A549 (cell line): ENCODE measurements at regions not wholly inside any gene's neighbourhood (a gene's known extent, or its start where the extent isn't known, plus 50 kb on each side); places are given as distances from the start of the nearest gene placed in this dataset.

ENCODE experiments used
- ATAC-seq, 2 experiments: fragments of 200-7000 bp in 1 of 2; fragments of >200 bp in 1 of 2; cut with Nextera tagmentation in 1 of 2; cut with Tn5 transposase in 1 of 2; 3 replicates each; pipeline versions ENCODE4 v1.8.0 to v1.9.1; 2018 to 2020; ENCODE audit warnings: mild to moderate bottlenecking in 1 of 2, moderate library complexity in 1 of 2
- CTCF ChIA-PET: fragments of 300-600 bp; sonication (Branson Sonifier 250); formaldehyde crosslinking; extraction: SDS; loops from one replicate; lab custom pipeline; 2021; ENCODE audit warnings: antibody characterized with exemption, inconsistent platforms; lab: Yijun Ruan, JAX
- POLR2A ChIA-PET: fragments of 350-600 bp; formaldehyde crosslinking; extraction: SDS; loops from one replicate; lab custom pipeline; 2021; ENCODE audit warnings: antibody characterized with exemption, inconsistent platforms; lab: Yijun Ruan, JAX
- DNase-seq, 2 experiments: peaks; one replicate each; pipeline versions ENCODE4 v3.0.0 to v3.0.0-alpha.2; 2011 to 2016; ENCODE audit warnings: low read depth in 1 of 2, low spot score in 1 of 2
- FAIRE-seq: peaks from 2 replicates; lab custom pipeline; 2011; peaks lifted over from hg19 to GRCh38; lab: Jason Lieb, UNC
- H3K27ac ChIP-seq, 2 experiments: fragments of >200 bp; sonication (Bioruptor Twin); formaldehyde crosslinking; 3 replicates each; pipeline ENCODE4 v1.5.1; 2016 to 2017
- H3K4me1 ChIP-seq: fragments of >200 bp; sonication (Bioruptor Twin); formaldehyde crosslinking; 3 replicates; pipeline ENCODE4 v1.6.1; 2016
- H3K4me2 ChIP-seq: fragments of >200 bp; sonication (Bioruptor Twin); formaldehyde crosslinking; 3 replicates; pipeline ENCODE4 v1.6.1; 2016
- H3K4me3 ChIP-seq: fragments of >200 bp; sonication (Bioruptor Twin); formaldehyde crosslinking; 3 replicates; pipeline ENCODE4 v1.5.1; 2016
- H3K9me3 ChIP-seq: fragments of >200 bp; sonication (Bioruptor Twin); formaldehyde crosslinking; 3 replicates; pipeline ENCODE4 v1.6.1; 2016
- BCL3 ChIP-seq: fragments of >200 bp; sonication (Bioruptor Twin); formaldehyde crosslinking; IDR thresholded peaks from 3 replicates; pipeline ENCODE4 v1.6.1; 2016
- CBX2 ChIP-seq: fragments of 200-600 bp; sonication (generic); IDR thresholded peaks from 2 replicates; pipeline ENCODE4 v1.6.1; 2016; ENCODE audit warnings: low read depth, mild to moderate bottlenecking, borderline replicate concordance
- CEBPB ChIP-seq, 2 experiments: fragments of >200 bp in 1 of 2; sonication (Bioruptor Twin) in 1 of 2; formaldehyde crosslinking in 1 of 2; IDR thresholded peaks; 2 replicates each; pipeline ENCODE4 v1.6.1; 2012 to 2016
- CHD4 ChIP-seq: fragments of 200-600 bp; sonication (generic); IDR thresholded peaks from 2 replicates; pipeline ENCODE4 v1.6.1; 2016; ENCODE audit warnings: antibody characterized with exemption, mild to moderate bottlenecking, borderline replicate concordance
- E2F6 ChIP-seq: IDR thresholded peaks from 2 replicates; pipeline ENCODE4 v1.6.1; 2012; ENCODE audit warnings: low read depth, borderline replicate concordance
- EHF ChIP-seq: fragments of 250-450 bp; sonication (Bioruptor Pico); IDR thresholded peaks from 2 replicates; pipeline ENCODE4 v1.5.0; 2020; ENCODE audit warnings: mild to moderate bottlenecking
- EHMT2 ChIP-seq: fragments of 200-600 bp; sonication (generic); IDR thresholded peaks from 2 replicates; pipeline ENCODE4 v1.6.1; 2016; ENCODE audit warnings: antibody characterized with exemption, low read depth, mild to moderate bottlenecking, moderate library complexity
- EP300 ChIP-seq, 2 experiments: fragments of >200 bp; sonication (Bioruptor Twin); formaldehyde crosslinking; IDR thresholded peaks; 2 replicates in 1 of 2; 3 replicates in 1 of 2; pipeline ENCODE4 v1.6.1; 2016 to 2017
- FOSB ChIP-seq: fragments of 250-450 bp; sonication (Bioruptor Pico); IDR thresholded peaks from 2 replicates; pipeline ENCODE4 v1.5.0; 2020; ENCODE audit warnings: mild to moderate bottlenecking, moderate library complexity
- FOXS1 ChIP-seq: fragments of 250-450 bp; sonication (Bioruptor Pico); IDR thresholded peaks from 2 replicates; pipeline ENCODE4 v1.5.0; 2020; ENCODE audit warnings: mild to moderate bottlenecking, moderate library complexity
- GATA3 ChIP-seq: IDR thresholded peaks from 2 replicates; pipeline ENCODE4 v1.6.1; 2012; ENCODE audit warnings: borderline replicate concordance
- HEYL ChIP-seq: fragments of 250-450 bp; sonication (Bioruptor Pico); IDR thresholded peaks from 2 replicates; pipeline ENCODE4 v1.8.0; 2021; ENCODE audit warnings: mild to moderate bottlenecking, moderate library complexity
- HOXA7 ChIP-seq: fragments of 250-450 bp; sonication (Bioruptor Pico); IDR thresholded peaks from 2 replicates; pipeline ENCODE4 v1.5.0; 2020; ENCODE audit warnings: mild to moderate bottlenecking, moderate library complexity
- HOXB13 ChIP-seq: fragments of 250-450 bp; sonication (Bioruptor Pico); IDR thresholded peaks from 2 replicates; pipeline ENCODE4 v1.5.0; 2020; ENCODE audit warnings: low read depth, mild to moderate bottlenecking, moderate library complexity
- HOXB5 ChIP-seq: fragments of 250-450 bp; sonication (Bioruptor Pico); IDR thresholded peaks from 2 replicates; pipeline ENCODE4 v1.5.0; 2020; ENCODE audit warnings: mild to moderate bottlenecking, moderate library complexity
- JUN ChIP-seq, 2 experiments: fragments of >200 bp; sonication (Bioruptor Twin); formaldehyde crosslinking; IDR thresholded peaks; 2 replicates in 1 of 2; 3 replicates in 1 of 2; pipeline ENCODE4 v1.6.1; 2016 to 2017
- KDM5A ChIP-seq: fragments of 200-600 bp; sonication (generic); IDR thresholded peaks from 2 replicates; pipeline ENCODE4 v1.6.1; 2016; ENCODE audit warnings: antibody characterized with exemption, mild to moderate bottlenecking
- MAFK ChIP-seq: fragments of 450-650 bp; IDR thresholded peaks from 2 replicates; pipeline ENCODE4 v1.6.1; 2014; ENCODE audit not compliant: partially characterized antibody
- NR3C1 ChIP-seq: fragments of >200 bp; sonication (Bioruptor Twin); formaldehyde crosslinking; IDR thresholded peaks from 3 replicates; pipeline ENCODE4 v1.6.1; 2017
- PBX3 ChIP-seq: IDR thresholded peaks from 2 replicates; pipeline ENCODE4 v1.6.1; 2012
- POLR2AphosphoS2 ChIP-seq: conservative IDR thresholded peaks from 2 replicates; pipeline ENCODE4 v1.6.1; 2012; ENCODE audit warnings: low read length, improper control_type of control experiment, inconsistent platforms
- RAD21 ChIP-seq, 2 experiments: fragments of >200 bp in 1 of 2; sonication (Bioruptor Twin) in 1 of 2; formaldehyde crosslinking in 1 of 2; IDR thresholded peaks in 1 of 2; conservative IDR thresholded peaks in 1 of 2; 2 replicates in 1 of 2; 3 replicates in 1 of 2; pipeline ENCODE4 v1.6.1; 2012 to 2018; ENCODE audit warnings: inconsistent platforms in 1 of 2
- RARB ChIP-seq: fragments of 250-450 bp; sonication (Bioruptor Pico); IDR thresholded peaks from 2 replicates; pipeline ENCODE4 v1.8.0; 2021; ENCODE audit warnings: mild to moderate bottlenecking, moderate library complexity
- RCOR1 ChIP-seq: fragments of 150-350 bp; IDR thresholded peaks from 2 replicates; pipeline ENCODE4 v1.6.1; 2014; ENCODE audit warnings: antibody characterized with exemption, low read length, low read depth
- RFX5 ChIP-seq: fragments of 450-650 bp; IDR thresholded peaks from 2 replicates; pipeline ENCODE4 v1.7.1; 2014; ENCODE audit warnings: antibody characterized with exemption, mild to moderate bottlenecking, moderate library complexity
- TFCP2L1 ChIP-seq: fragments of 250-450 bp; sonication (Bioruptor Pico); IDR thresholded peaks from 2 replicates; pipeline ENCODE4 v1.5.0; 2021; ENCODE audit warnings: mild to moderate bottlenecking
- ZC3H11A ChIP-seq: fragments of 450-650 bp; IDR thresholded peaks from 2 replicates; pipeline ENCODE4 v1.6.1; 2014; ENCODE audit warnings: antibody characterized with exemption, mild to moderate bottlenecking
- ZFP36 ChIP-seq: fragments of 450-650 bp; IDR thresholded peaks from 2 replicates; pipeline ENCODE4 v1.6.1; 2014; ENCODE audit warnings: borderline replicate concordance; ENCODE audit not compliant: partially characterized antibody
- ZSCAN20 ChIP-seq: fragments of 250-450 bp; sonication (Bioruptor Pico); IDR thresholded peaks from 2 replicates; pipeline ENCODE4 v1.8.0; 2022; ENCODE audit warnings: mild to moderate bottlenecking, moderate library complexity
- WGBS: methylation state at CpG from one replicate; pipeline ENCODE4 v1.1.6; 2017; ENCODE audit errors: missing lambda C conversion rate; 5-methylcytosine and 5-hydroxymethylcytosine counted together

GRCh38 chr4:128697323-128697722, 112.2 kb upstream of the JADE1 start:
- TF ChIP-seq EP300 (IDR thresholded peaks at IDR 0.05) (no peak), FOXS1 (CRISPR knock-in tag) (no peak), HEYL (CRISPR knock-in tag) (no peak), CHD4 (no peak), GATA3 (no peak), EHMT2 (no peak), CEBPB (IDR thresholded peaks at IDR 0.05) (no peak), KDM5A (no peak), HOXA7 (CRISPR knock-in tag) (no peak), BCL3 (no peak), RARB (CRISPR knock-in tag) (no peak), RCOR1 (no peak)
- FAIRE-seq: no peak
- ChIA-PET CTCF (no interaction called here), POLR2A (no interaction called here)
- H3K27ac ChIP-seq: no peak overlapping the region
- no peak for ATAC-seq
- H3K4me3 ChIP-seq: no peak overlapping the region
- 89% methylated on average over 5 of the region's 5 CpGs for WGBS
- no peaks in the 10 kb centered on the region for H3K9me3 ChIP-seq
- DNase-seq: no peak
- no peak overlapping the region for H3K4me2 ChIP-seq
- H3K4me1 ChIP-seq: no peaks in the 10 kb centered on the region

- ATAC-seq: no peak
- no peak for DNase-seq
- Histone ChIP-seq H3K27ac (no peak overlapping the region), H3K9me3 (0 out of 3 replicates have a peak, but pooled peaks cover 9% of the 10 kb centered on the region), H3K4me3 (no peak overlapping the region), H3K4me2 (no peak overlapping the region)
- POLR2A ChIA-PET: no interaction called here
- FAIRE-seq: no peak
- CTCF ChIA-PET: no interaction called here
- no peak for TF ChIP-seq FOSB
- TF ChIP-seq PBX3: no peak
- TF ChIP-seq HOXB5 (CRISPR knock-in tag): no peak
- no peak for TF ChIP-seq CBX2
- TF ChIP-seq JUN (IDR thresholded peaks at IDR 0.05): no peak
- TF ChIP-seq TFCP2L1 (CRISPR knock-in tag): no peak
- no peak for TF ChIP-seq HOXB13
- no peak for TF ChIP-seq NR3C1
- TF ChIP-seq FOXS1 (CRISPR knock-in tag): no peak
- TF ChIP-seq POLR2AphosphoS2: no peak
- no peak for TF ChIP-seq ZSCAN20
- no peak for TF ChIP-seq ZC3H11A
- no peak for TF ChIP-seq MAFK
- TF ChIP-seq HOXA7 (CRISPR knock-in tag): no peak
- TF ChIP-seq HEYL (CRISPR knock-in tag): no peak
- TF ChIP-seq, all 56 proteins: peak for 0
- 78% methylated on average over 3 of the region's 3 CpGs for WGBS
- H3K4me1 ChIP-seq: peaks cover 10% of the 10 kb centered on the region
These were observed 119.5 kb upstream of the JADE1 start for GRCh38 chr4:128690011-128690410.

- FAIRE-seq: no peak
- ChIA-PET CTCF (no interaction called here), POLR2A (no interaction called here)
- WGBS: 85% methylated on average over 3 of the region's 3 CpGs
- no peak for ATAC-seq
- Histone ChIP-seq H3K4me2 (no peak overlapping the region), H3K4me3 (no peak overlapping the region)
- TF ChIP-seq ZFP36: no peak
- no peak for TF ChIP-seq EHF (CRISPR knock-in tag)
- no peak for TF ChIP-seq E2F6
- no peak for TF ChIP-seq HOXB13
- TF ChIP-seq BCL3: no peak
- no peak for TF ChIP-seq RFX5
- TF ChIP-seq EP300 (IDR thresholded peaks at IDR 0.05): no peak
- TF ChIP-seq RAD21 (conservative IDR thresholded peaks at IDR 0.05 in 1 of 2, IDR thresholded peaks at IDR 0.05 in 1 of 2): no peak
- no peak for TF ChIP-seq JUN (IDR thresholded peaks at IDR 0.05)
- no peak for TF ChIP-seq FOXS1 (CRISPR knock-in tag)
- no peak for TF ChIP-seq POLR2AphosphoS2
- no peak for TF ChIP-seq CBX2
- TF ChIP-seq, all 56 proteins: peak for 0
- peaks cover 10% of the 10 kb centered on the region for H3K4me1 ChIP-seq
- DNase-seq: no peak
- 0 out of 3 replicates have a peak, but pooled peaks cover 9% of the 10 kb centered on the region for H3K9me3 ChIP-seq
- peak overlapping the region in 1 of 2 experiments; percentile 24; a peak in 1 of 6 replicates for H3K27ac ChIP-seq
These were observed 120.6 kb upstream of the JADE1 start for GRCh38 chr4:128688846-128689437.
